H1 (cell line): ENCODE measurements at regions not wholly inside any gene's neighbourhood (a gene's known extent, or its start where the extent isn't known, plus 50 kb on each side); places are given as distances from the start of the nearest gene placed in this dataset.

ENCODE experiments used
- CTCF ChIA-PET: fragments of 300-600 bp; sonication (Branson Sonifier 250); formaldehyde crosslinking; loops from one replicate; lab custom pipeline; 2021; ENCODE audit not compliant: partially characterized antibody; lab: Charles Lee
- POLR2A ChIA-PET: fragments of 300-600 bp; sonication (Branson Sonifier 250); formaldehyde crosslinking; loops from one replicate; lab custom pipeline; 2021; ENCODE audit warnings: inconsistent platforms; ENCODE audit not compliant: partially characterized antibody; lab: Charles Lee
- DNase-seq, 2 experiments: peaks; one replicate each; pipeline versions ENCODE4 v3.0.0 to v3.0.0-alpha.2; 2010 to 2022; ENCODE audit warnings: low spot score in 2 of 2, low read depth in 1 of 2, mixed read lengths in 1 of 2
- FAIRE-seq: peaks from 2 replicates; lab custom pipeline; 2011; peaks lifted over from hg19 to GRCh38; lab: Jason Lieb, UNC
- H2AFZ ChIP-seq: 2 replicates; pipeline ENCODE4 v1.8.1; 2012; ENCODE audit warnings: low read length, inconsistent platforms
- H2AK5ac ChIP-seq: 2 replicates; pipeline ENCODE4 v1.6.1; 2013; ENCODE audit warnings: low read depth, low read length
- H2BK120ac ChIP-seq: replicated peaks from 2 replicates; pipeline ENCODE3; 2013; ENCODE audit warnings: low read depth, low read length, inconsistent platforms
- H2BK12ac ChIP-seq: 2 replicates; pipeline ENCODE4 v1.6.1; 2013; ENCODE audit warnings: low read depth, low read length
- H2BK15ac ChIP-seq: 2 replicates; pipeline ENCODE4 v1.6.1; 2013; ENCODE audit warnings: low read length
- H2BK20ac ChIP-seq: 2 replicates; pipeline ENCODE4 v1.6.1; 2013; ENCODE audit warnings: low read length
- H2BK5ac ChIP-seq: 2 replicates; pipeline ENCODE4 v1.6.1; 2013; ENCODE audit warnings: low read depth, low read length
- H3K14ac ChIP-seq: 2 replicates; pipeline ENCODE4 v1.6.1; 2013; ENCODE audit warnings: inconsistent platforms; ENCODE audit not compliant: insufficient read length
- H3K18ac ChIP-seq: 2 replicates; pipeline ENCODE4 v1.6.1; 2013; ENCODE audit warnings: low read length; ENCODE audit errors: extremely low read depth
- H3K23ac ChIP-seq: 2 replicates; pipeline ENCODE4 v1.6.1; 2013; ENCODE audit warnings: inconsistent platforms; ENCODE audit not compliant: insufficient read length
- H3K23me2 ChIP-seq: 2 replicates; pipeline ENCODE4 v1.6.1; 2013; ENCODE audit warnings: low read depth, low read length
- H3K27ac ChIP-seq: 2 replicates; pipeline ENCODE4 v1.6.1; 2011; ENCODE audit warnings: low read depth, low read length, inconsistent platforms
- H3K27me3 ChIP-seq, 4 experiments: replicated peaks in 1 of 4; 1 replicate in 1 of 4; 2 replicates in 3 of 4; pipeline versions ENCODE4 v1.6.1 to v1.8.1; 2011 to 2013; ENCODE audit warnings: low read length in 3 of 4, mild to moderate bottlenecking in 3 of 4, inconsistent platforms in 2 of 4, mixed read lengths in 2 of 4, moderate library complexity in 1 of 4; ENCODE audit not compliant: control insufficient read depth in 3 of 4, insufficient read depth in 3 of 4; ENCODE audit errors: extremely low read depth in 1 of 4
- H3K36me3 ChIP-seq, 4 experiments: 2 replicates each; pipeline versions ENCODE4 v1.6.1 to v1.8.1; 2011 to 2013; ENCODE audit warnings: mild to moderate bottlenecking in 4 of 4, low read length in 3 of 4, moderate library complexity in 2 of 4, control low read depth in 1 of 4, inconsistent platforms in 1 of 4; ENCODE audit not compliant: insufficient read depth in 4 of 4, control insufficient read depth in 2 of 4
- H3K4ac ChIP-seq: replicated peaks from 2 replicates; pipeline ENCODE3; 2013; ENCODE audit warnings: low read length, low read depth, mixed read lengths, inconsistent platforms; ENCODE audit not compliant: insufficient read length
- H3K4me1 ChIP-seq, 4 experiments: replicated peaks in 1 of 4; 1 replicate in 1 of 4; 2 replicates in 3 of 4; pipeline versions ENCODE4 v1.6.1 to v1.8.1; 2011 to 2013; ENCODE audit warnings: low read length in 3 of 4, inconsistent platforms in 2 of 4, mixed read lengths in 1 of 4; ENCODE audit not compliant: insufficient read depth in 4 of 4, control insufficient read depth in 3 of 4
- H3K4me2 ChIP-seq, 2 experiments: 2 replicates each; pipeline versions ENCODE4 v1.6.1 to v1.8.1; 2011 to 2013; ENCODE audit warnings: low read depth in 2 of 2, low read length in 2 of 2, control low read depth in 1 of 2, inconsistent platforms in 1 of 2, mild to moderate bottlenecking in 1 of 2; ENCODE audit not compliant: insufficient read depth in 1 of 2
- H3K4me3 ChIP-seq, 4 experiments: fragments of 200-600, 300-600 bp in 1 of 4; sonication (generic), shearing (Covaris generic), sonication (Bioruptor Twin) in 1 of 4; 2 replicates each; pipeline versions ENCODE4 v1.5.1 to v1.8.1; 2011 to 2016; ENCODE audit warnings: low read length in 4 of 4, low read depth in 3 of 4, control low read depth in 2 of 4, inconsistent platforms in 2 of 4, mild to moderate bottlenecking in 2 of 4, mixed read lengths in 1 of 4, moderate library complexity in 1 of 4; ENCODE audit not compliant: insufficient read depth in 2 of 4; ENCODE audit errors: extremely low read depth in 1 of 4
- H3K56ac ChIP-seq: replicated peaks from 2 replicates; pipeline ENCODE3; 2013; ENCODE audit warnings: low read depth, mild to moderate bottlenecking, mixed read lengths, low read length, inconsistent platforms; ENCODE audit not compliant: insufficient read length
- H3K79me1 ChIP-seq: 2 replicates; pipeline ENCODE4 v1.6.1; 2013; ENCODE audit warnings: low read depth, low read length, control low read depth
- H3K79me2 ChIP-seq, 2 experiments: 2 replicates each; pipeline versions ENCODE4 v1.6.1 to v1.8.1; 2012 to 2013; ENCODE audit warnings: low read length in 2 of 2, mild to moderate bottlenecking in 2 of 2, inconsistent platforms in 1 of 2; ENCODE audit not compliant: insufficient read depth in 2 of 2, control insufficient read depth in 1 of 2
- H3K9ac ChIP-seq, 4 experiments: replicated peaks in 1 of 4; 1 replicate in 1 of 4; 2 replicates in 3 of 4; pipeline versions ENCODE4 v1.6.1 to v1.8.1; 2011 to 2013; ENCODE audit warnings: low read depth in 3 of 4, low read length in 3 of 4, control low read depth in 2 of 4, mild to moderate bottlenecking in 2 of 4, moderate library complexity in 2 of 4, inconsistent platforms in 1 of 4; ENCODE audit errors: extremely low read depth in 1 of 4
- H3K9me3 ChIP-seq, 2 experiments: 2 replicates each; pipeline versions ENCODE4 v1.6.1 to v1.8.1; 2012 to 2013; ENCODE audit warnings: mild to moderate bottlenecking in 2 of 2, moderate library complexity in 2 of 2, control low read depth in 1 of 2, inconsistent platforms in 1 of 2, low read depth in 1 of 2, low read length in 1 of 2, mixed read lengths in 1 of 2; ENCODE audit not compliant: insufficient read depth in 2 of 2
- H4K20me1 ChIP-seq, 2 experiments: replicated peaks in 1 of 2; 2 replicates each; pipeline versions ENCODE3 to v1.8.1; 2011 to 2013; ENCODE audit warnings: inconsistent platforms in 2 of 2, low read length in 2 of 2, mild to moderate bottlenecking in 1 of 2; ENCODE audit not compliant: insufficient read depth in 2 of 2, control insufficient read depth in 1 of 2
- H4K5ac ChIP-seq: 2 replicates; pipeline ENCODE4 v1.6.1; 2013; ENCODE audit warnings: low read length, low read depth, mixed read lengths, inconsistent platforms; ENCODE audit not compliant: insufficient read length
- H4K8ac ChIP-seq: 2 replicates; pipeline ENCODE4 v1.8.0; 2013; ENCODE audit warnings: mild to moderate bottlenecking, moderate library complexity, low read length, inconsistent platforms; ENCODE audit not compliant: insufficient read depth; ENCODE audit errors: extremely low read depth
- H4K91ac ChIP-seq: replicated peaks from 2 replicates; pipeline ENCODE3; 2013; ENCODE audit warnings: low read length, mixed read lengths, inconsistent platforms; ENCODE audit not compliant: insufficient read length
- CHD1 ChIP-seq: IDR thresholded peaks from 2 replicates; pipeline ENCODE4 v1.6.1; 2012; ENCODE audit warnings: low read depth, low read length, improper control_type of control experiment
- POLR2AphosphoS5 ChIP-seq: IDR thresholded peaks from 2 replicates; pipeline ENCODE4 v1.6.1; 2011; ENCODE audit warnings: low read depth, low read length
- SIX5 ChIP-seq: IDR thresholded peaks from 2 replicates; pipeline ENCODE4 v1.6.1; 2011; ENCODE audit warnings: mild to moderate bottlenecking, low read depth, low read length
- SUZ12 ChIP-seq: fragments of 200-600 bp; sonication (generic); IDR thresholded peaks from 2 replicates; pipeline ENCODE4 v1.6.1; 2012; ENCODE audit warnings: mild to moderate bottlenecking, inconsistent platforms, low read length, moderate library complexity, mixed read lengths
- WGBS, 2 experiments: shearing (Covaris generic) in 1 of 2; methylation state at CpG; one replicate each; pipeline versions ENCODE4 v1.1.6 to v1.1.7; 2013 to 2015; ENCODE audit warnings: low lambda C conversion rate in 2 of 2, mixed read lengths in 2 of 2, inconsistent platforms in 1 of 2, low coverage in 1 of 2, missing lambda C conversion rate in 1 of 2; ENCODE audit not compliant: insufficient replicate concordance in 2 of 2, insufficient coverage in 1 of 2, insufficient read length in 1 of 2; ENCODE audit errors: extremely low coverage in 1 of 2, missing lambda C conversion rate in 1 of 2; 5-methylcytosine and 5-hydroxymethylcytosine counted together

GRCh38 chr10:29369419-29369818 lies 80.5 kb downstream of the LYZL1 start:
- no peaks in the 10 kb centered on the region for H4K20me1 ChIP-seq
- no peaks in the 10 kb centered on the region for H3K23me2 ChIP-seq
- H3K4me2 ChIP-seq = no peak overlapping the region
- no peaks in the 10 kb centered on the region for H3K36me3 ChIP-seq
- H2BK15ac ChIP-seq = no peak overlapping the region
- WGBS, 2 experiments = 91% methylated on average over 5 of the region's 5 CpGs; no CpG with 5 or more reads in 1 of the 2 experiments
- DNase-seq = no peak
- no peak overlapping the region for H4K91ac ChIP-seq
- H2BK120ac ChIP-seq = no peak overlapping the region
- H2BK20ac ChIP-seq = no peak overlapping the region
- no peak overlapping the region for H2BK5ac ChIP-seq
- H2AFZ ChIP-seq = no peak overlapping the region
- POLR2A ChIA-PET = interaction anchor here (0.6 kb wide), 1 partner anchor 226 kb away, joined by 3 read pairs; no protein-coding TSS in a partner anchor
- H3K4ac ChIP-seq = no peak overlapping the region
- H3K9ac ChIP-seq = no peak overlapping the region
- no peaks in the 10 kb centered on the region for H3K79me1 ChIP-seq
- H3K27me3 ChIP-seq = no peaks in the 10 kb centered on the region
- H2AK5ac ChIP-seq = no peak overlapping the region
- peaks cover 0 to 6% of the 10 kb centered on the region in 2 experiments; a peak in 1 of 4 replicates for H3K9me3 ChIP-seq
- no peak overlapping the region for H4K8ac ChIP-seq
- TF ChIP-seq POLR2AphosphoS5 = no peak
- TF ChIP-seq SUZ12 = no peak
- TF ChIP-seq SIX5 = no peak
- no peak for TF ChIP-seq CHD1
- TF ChIP-seq, all 59 proteins: peak for 0
- no peak overlapping the region for H3K18ac ChIP-seq
- no peak overlapping the region for H3K23ac ChIP-seq
- H3K79me2 ChIP-seq = no peaks in the 10 kb centered on the region
- no peak overlapping the region for H2BK12ac ChIP-seq
- no peak overlapping the region for H3K56ac ChIP-seq
- no peak overlapping the region for H3K4me3 ChIP-seq
- H4K5ac ChIP-seq = no peak overlapping the region
- no peak overlapping the region for H3K14ac ChIP-seq
- H3K4me1 ChIP-seq = no peaks in the 10 kb centered on the region
- no peak overlapping the region for H3K27ac ChIP-seq
- CTCF ChIA-PET = interaction anchor here (0.9 to 2.6 kb wide), 6 partner anchors 9 to 117 kb away, joined by 3 to 15 read pairs (median 4); no protein-coding TSS in a partner anchor
- no peak for FAIRE-seq
